BJ (cell line): ENCODE measurements at regions not wholly inside any gene's neighbourhood (a gene's known extent, or its start where the extent isn't known, plus 50 kb on each side); places are given as distances from the start of the nearest gene placed in this dataset.

Experiments used
- CTCF ChIA-PET: fragments of 350-600 bp; formaldehyde crosslinking; extraction: SDS; loops from one replicate; lab custom pipeline; 2021; ENCODE audit warnings: antibody characterized with exemption, inconsistent platforms; lab: Yijun Ruan, JAX
- POLR2A ChIA-PET: fragments of 300-600 bp; sonication (Branson Sonifier 250); formaldehyde crosslinking; extraction: SDS; loops from one replicate; lab custom pipeline; 2021; ENCODE audit warnings: antibody characterized with exemption; lab: Charles Lee
- DNase-seq: peaks from one replicate; pipeline ENCODE4 v3.0.0-alpha.2; 2011; ENCODE audit warnings: low read depth
- H3K27me3 ChIP-seq: 2 replicates; pipeline ENCODE4 v1.6.0; 2011; ENCODE audit warnings: low read length; ENCODE audit not compliant: control insufficient read depth, insufficient read depth
- H3K36me3 ChIP-seq: 2 replicates; pipeline ENCODE4 v1.5.1; 2011; ENCODE audit warnings: low read length; ENCODE audit not compliant: control insufficient read depth, insufficient read depth
- H3K4me3 ChIP-seq: 2 replicates; pipeline ENCODE4 v1.5.1; 2011; ENCODE audit warnings: low read depth, mild to moderate bottlenecking, control low read depth, low read length
- CTCF ChIP-seq: IDR thresholded peaks from 2 replicates; pipeline ENCODE4 v1.5.1; 2011; ENCODE audit warnings: low read depth, mild to moderate bottlenecking, control low read depth, inconsistent platforms, low read length, moderate library complexity; ENCODE audit not compliant: insufficient read depth

- DNase-seq, result no peak
- Histone ChIP-seq H3K27me3 (no peaks in the 10 kb centered on the region), H3K4me3 (no peak overlapping the region), H3K36me3 (no peaks in the 10 kb centered on the region)
- TF ChIP-seq CTCF, result no peak
- POLR2A ChIA-PET, result no interaction called here
- CTCF ChIA-PET, result interaction anchor here (0.9 kb wide), 1 partner anchor 86 kb away, joined by 3 read pairs; no protein-coding TSS in a partner anchor
Measured at GRCh38 chr12:93186131-93186530, 191.6 kb upstream of the NUDT4 start.

- Histone ChIP-seq H3K4me3 (no peak overlapping the region), H3K36me3 (no peaks in the 10 kb centered on the region), H3K27me3 (no peaks in the 10 kb centered on the region)
- CTCF ChIA-PET, result interaction anchor here (0.9 kb wide), 1 partner anchor 86 kb away, joined by 3 read pairs; no protein-coding TSS in a partner anchor
- POLR2A ChIA-PET, result no interaction called here
- TF ChIP-seq CTCF, result no peak
- DNase-seq, result no peak
Measured at GRCh38 chr12:93186621-93187020, 191.1 kb upstream of the NUDT4 start.

GRCh38 chr12:93191423-93191822 is 186.3 kb upstream of the NUDT4 start:
- ChIA-PET CTCF (no interaction called here), POLR2A (no interaction called here)
- DNase-seq, result peak; percentile 38
- H3K4me3 ChIP-seq, result no peak overlapping the region
- no peaks in the 10 kb centered on the region for H3K27me3 ChIP-seq
- no peak for TF ChIP-seq CTCF
- H3K36me3 ChIP-seq, result no peaks in the 10 kb centered on the region

- TF ChIP-seq CTCF, result no peak
- Histone ChIP-seq H3K36me3 (no peaks in the 10 kb centered on the region), H3K4me3 (no peak overlapping the region; the same call in 1 of the 2 replicates), H3K27me3 (no peaks in the 10 kb centered on the region)
- POLR2A ChIA-PET, result interaction anchor here (0.6 kb wide), 1 partner anchor 64 kb away, joined by 3 read pairs; no protein-coding TSS in a partner anchor
- DNase-seq, result peak; percentile 49
- CTCF ChIA-PET, result no interaction called here
Measured at GRCh38 chr12:93191956-93192355, 185.8 kb upstream of the NUDT4 start.

GRCh38 chr12:93192878-93193277 is 184.8 kb upstream of the NUDT4 start:
- no peak overlapping the region for H3K4me3 ChIP-seq
- ChIA-PET CTCF (no interaction called here), POLR2A (no interaction called here)
- DNase-seq, result no peak
- no peak for TF ChIP-seq CTCF
- H3K27me3 ChIP-seq, result no peaks in the 10 kb centered on the region
- no peaks in the 10 kb centered on the region for H3K36me3 ChIP-seq
